Parathyroid adenoma (tissue), 2 donors: ENCODE measurements at regions not wholly inside any gene's neighbourhood (a gene's known extent, or its start where the extent isn't known, plus 50 kb on each side); places are given as distances from the start of the nearest gene placed in this dataset.

Experiments
- H2AFZ ChIP-seq: fragments of 300-600 bp; sonication (generic); one replicate; pipeline ENCODE4 v1.7.0; 2017; ENCODE audit warnings: antibody characterized with exemption, mild to moderate bottlenecking
- H3K27ac ChIP-seq: fragments of 300-600 bp; sonication (generic); one replicate; pipeline ENCODE4 v1.7.0; 2017
- H3K27me3 ChIP-seq: fragments of 300-600 bp; sonication (generic); one replicate; pipeline ENCODE4 v1.7.0; 2017; ENCODE audit warnings: low read length; ENCODE audit not compliant: control insufficient read depth, insufficient read depth
- H3K36me3 ChIP-seq: fragments of 300-600 bp; sonication (generic); one replicate; pipeline ENCODE4 v1.7.0; 2017; ENCODE audit warnings: low read length; ENCODE audit not compliant: control insufficient read depth, insufficient read depth
- H3K4me1 ChIP-seq: fragments of 300-600 bp; sonication (generic); one replicate; pipeline ENCODE4 v1.7.0; 2017; ENCODE audit warnings: control low read depth
- H3K4me2 ChIP-seq: fragments of 300-600 bp; sonication (generic); one replicate; pipeline ENCODE4 v1.7.0; 2017; ENCODE audit warnings: low read length
- H3K4me3 ChIP-seq: fragments of 300-600 bp; sonication (generic); one replicate; pipeline ENCODE4 v1.7.0; 2017; ENCODE audit warnings: low read depth, low read length
- H3K79me2 ChIP-seq: fragments of 300-600 bp; sonication (generic); one replicate; pipeline ENCODE4 v1.7.0; 2017; ENCODE audit warnings: control low read depth
- H3K9ac ChIP-seq: fragments of 300-600 bp; sonication (generic); one replicate; pipeline ENCODE4 v1.7.0; 2017; ENCODE audit warnings: mild to moderate bottlenecking
- H3K9me3 ChIP-seq: fragments of 300-600 bp; sonication (generic); one replicate; pipeline ENCODE4 v1.7.0; 2017; ENCODE audit warnings: low read length; ENCODE audit not compliant: control insufficient read depth
- TF ChIP-seq, protein P1 (sequence below): fragments of 300-600 bp; sonication (generic); IDR thresholded peaks from one replicate; pipeline ENCODE4 v1.7.0; 2017; ENCODE audit warnings: antibody characterized with exemption, mild to moderate bottlenecking
- donor health status: primary hyperparathyroidism.

DNA sequence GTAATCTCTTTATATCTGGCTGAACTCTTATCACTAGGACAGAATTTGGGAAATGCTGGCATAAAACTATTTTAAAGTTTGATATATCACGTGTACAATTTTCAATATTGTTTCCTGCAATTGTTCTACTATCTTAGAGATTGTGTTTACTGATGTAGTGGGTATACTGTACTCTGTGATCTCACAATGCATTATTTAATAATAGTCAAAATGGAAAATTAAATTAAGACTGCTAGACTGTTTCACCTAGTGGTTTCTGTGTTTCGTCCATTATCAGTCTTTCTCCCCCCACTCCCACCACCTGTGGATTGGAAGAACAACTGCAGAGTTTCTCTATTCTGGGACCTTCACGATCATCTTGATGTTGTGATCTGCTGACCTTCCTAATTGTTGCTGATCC, 449.2 kb upstream of the SLC10A2 start:
- Histone ChIP-seq H3K4me2 (no peak overlapping the region), H3K27ac (no peak overlapping the region), H3K9ac (no peak overlapping the region), H3K36me3 (no peaks in the 10 kb centered on the region), H3K27me3 (no peaks in the 10 kb centered on the region), H3K9me3 (no peaks in the 10 kb centered on the region), H3K4me3 (no peak overlapping the region), H2AFZ (no peak overlapping the region), H3K79me2 (no peaks in the 10 kb centered on the region), H3K4me1 (no peaks in the 10 kb centered on the region)
- TF ChIP-seq, protein P1, sequence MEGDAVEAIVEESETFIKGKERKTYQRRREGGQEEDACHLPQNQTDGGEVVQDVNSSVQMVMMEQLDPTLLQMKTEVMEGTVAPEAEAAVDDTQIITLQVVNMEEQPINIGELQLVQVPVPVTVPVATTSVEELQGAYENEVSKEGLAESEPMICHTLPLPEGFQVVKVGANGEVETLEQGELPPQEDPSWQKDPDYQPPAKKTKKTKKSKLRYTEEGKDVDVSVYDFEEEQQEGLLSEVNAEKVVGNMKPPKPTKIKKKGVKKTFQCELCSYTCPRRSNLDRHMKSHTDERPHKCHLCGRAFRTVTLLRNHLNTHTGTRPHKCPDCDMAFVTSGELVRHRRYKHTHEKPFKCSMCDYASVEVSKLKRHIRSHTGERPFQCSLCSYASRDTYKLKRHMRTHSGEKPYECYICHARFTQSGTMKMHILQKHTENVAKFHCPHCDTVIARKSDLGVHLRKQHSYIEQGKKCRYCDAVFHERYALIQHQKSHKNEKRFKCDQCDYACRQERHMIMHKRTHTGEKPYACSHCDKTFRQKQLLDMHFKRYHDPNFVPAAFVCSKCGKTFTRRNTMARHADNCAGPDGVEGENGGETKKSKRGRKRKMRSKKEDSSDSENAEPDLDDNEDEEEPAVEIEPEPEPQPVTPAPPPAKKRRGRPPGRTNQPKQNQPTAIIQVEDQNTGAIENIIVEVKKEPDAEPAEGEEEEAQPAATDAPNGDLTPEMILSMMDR, result no peak

DNA sequence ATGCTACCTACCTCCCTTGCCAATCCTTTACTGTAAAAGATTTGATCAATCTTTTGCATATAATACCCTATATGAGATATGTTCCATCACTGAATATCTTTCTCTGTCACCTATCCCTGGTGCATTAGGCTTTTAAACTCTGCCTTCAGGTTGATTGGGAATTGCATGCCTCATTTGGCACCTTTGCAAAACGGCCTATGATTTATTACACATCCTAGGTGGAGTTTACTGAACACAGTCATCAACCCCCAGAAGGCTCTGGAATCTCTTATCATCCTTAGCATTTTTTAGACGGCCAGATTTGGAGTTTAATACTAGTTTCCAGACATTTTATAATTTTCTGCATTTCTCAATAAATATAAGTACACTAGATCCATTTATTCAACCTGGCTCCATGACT, 448.4 kb upstream of the SLC10A2 start:
- no peaks in the 10 kb centered on the region for H3K4me1 ChIP-seq
- H2AFZ ChIP-seq, result no peak overlapping the region
- no peak overlapping the region for H3K4me2 ChIP-seq
- no peak overlapping the region for H3K9ac ChIP-seq
- no peak overlapping the region for H3K4me3 ChIP-seq
- no peaks in the 10 kb centered on the region for H3K27me3 ChIP-seq
- H3K79me2 ChIP-seq, result no peaks in the 10 kb centered on the region
- no peaks in the 10 kb centered on the region for H3K9me3 ChIP-seq
- TF ChIP-seq, protein P1, result no peak
- no peak overlapping the region for H3K27ac ChIP-seq
- no peaks in the 10 kb centered on the region for H3K36me3 ChIP-seq

DNA sequence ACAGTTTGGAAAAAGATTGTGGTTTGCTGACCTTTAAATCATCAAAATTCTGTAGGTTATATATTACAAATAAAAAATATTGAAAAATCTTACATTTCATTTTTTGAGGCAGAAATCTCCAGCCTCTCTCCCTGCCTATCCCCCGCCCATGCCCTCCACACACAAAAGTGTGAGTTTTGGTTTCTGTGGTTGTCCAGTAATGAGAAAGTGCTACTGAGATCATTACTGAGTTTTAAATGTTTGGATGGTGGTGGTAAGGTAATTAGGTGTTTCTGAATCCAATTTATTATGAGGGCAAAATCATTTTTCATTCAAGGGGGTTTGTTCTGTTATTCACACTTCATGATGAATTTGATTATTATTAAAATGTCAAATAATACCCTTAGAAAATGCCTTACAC, 448.0 kb upstream of the SLC10A2 start:
- H3K4me1 ChIP-seq, result no peaks in the 10 kb centered on the region
- no peak overlapping the region for H2AFZ ChIP-seq
- no peaks in the 10 kb centered on the region for H3K27me3 ChIP-seq
- H3K4me2 ChIP-seq, result no peak overlapping the region
- no peaks in the 10 kb centered on the region for H3K9me3 ChIP-seq
- TF ChIP-seq, protein P1, result no peak
- no peak overlapping the region for H3K27ac ChIP-seq
- no peaks in the 10 kb centered on the region for H3K79me2 ChIP-seq
- H3K36me3 ChIP-seq, result no peaks in the 10 kb centered on the region
- no peak overlapping the region for H3K4me3 ChIP-seq
- no peak overlapping the region for H3K9ac ChIP-seq

DNA sequence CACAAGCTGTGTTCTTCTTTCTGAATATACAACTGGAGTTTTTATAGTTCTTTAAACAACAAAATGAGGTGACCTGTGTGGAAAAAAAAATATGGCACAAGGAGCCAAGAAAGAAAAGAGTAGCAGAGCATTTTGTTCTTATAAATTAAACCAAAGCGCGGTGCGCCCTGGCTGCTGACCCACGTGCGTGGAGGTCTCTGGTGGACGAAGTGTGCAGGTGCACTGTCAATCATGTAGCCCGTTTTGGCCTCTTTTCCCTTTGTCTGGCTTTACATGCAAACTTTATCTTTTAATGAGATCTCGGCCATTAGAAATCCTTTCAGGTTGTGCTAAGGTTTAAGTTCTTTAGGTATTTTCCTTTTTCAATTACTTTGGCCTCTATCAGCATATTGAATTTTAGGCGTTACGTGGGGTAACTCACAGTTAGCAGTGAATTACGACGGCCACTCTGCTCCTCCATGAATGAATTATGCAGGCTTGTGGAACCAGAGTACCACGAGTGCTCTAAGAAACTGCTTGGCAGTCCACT, 443.9 kb upstream of the SLC10A2 start:
- H3K4me3 ChIP-seq, result no peak overlapping the region
- H3K27me3 ChIP-seq, result no peaks in the 10 kb centered on the region
- H3K9me3 ChIP-seq, result no peaks in the 10 kb centered on the region
- no peaks in the 10 kb centered on the region for H3K36me3 ChIP-seq
- no peaks in the 10 kb centered on the region for H3K79me2 ChIP-seq
- no peak overlapping the region for H3K9ac ChIP-seq
- H2AFZ ChIP-seq, result no peak overlapping the region
- H3K4me2 ChIP-seq, result no peak overlapping the region
- no peak overlapping the region for H3K27ac ChIP-seq
- TF ChIP-seq, protein P1, result no peak
- H3K4me1 ChIP-seq, result no peaks in the 10 kb centered on the region

DNA sequence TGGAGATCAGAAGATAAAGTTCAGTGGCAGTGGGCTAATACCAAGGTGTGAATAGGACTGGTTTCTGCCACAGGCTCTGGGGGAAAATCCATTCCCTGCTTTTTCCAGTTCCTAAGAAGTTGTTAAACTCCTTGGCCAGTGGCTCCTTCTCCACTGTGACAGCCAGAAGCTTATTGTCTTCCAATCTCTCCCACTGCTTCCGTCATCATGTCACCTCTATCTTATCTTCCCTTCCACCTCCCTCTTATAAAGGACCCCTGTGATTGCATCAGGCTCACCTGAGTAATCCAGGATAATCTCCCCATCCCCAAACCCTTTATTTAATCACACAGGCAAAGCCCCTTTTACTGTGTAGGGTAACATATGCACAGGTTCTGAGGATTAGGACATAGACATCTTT, 431.2 kb upstream of the SLC10A2 start:
- Histone ChIP-seq H2AFZ (no peak overlapping the region), H3K9ac (no peak overlapping the region), H3K27me3 (no peaks in the 10 kb centered on the region), H3K36me3 (no peaks in the 10 kb centered on the region), H3K4me2 (no peak overlapping the region), H3K79me2 (no peaks in the 10 kb centered on the region), H3K4me1 (no peaks in the 10 kb centered on the region), H3K27ac (no peak overlapping the region), H3K9me3 (no peaks in the 10 kb centered on the region), H3K4me3 (no peak overlapping the region)
- TF ChIP-seq, protein P1, result no peak
